ENCODE measurements at regions not wholly inside any gene's neighbourhood (a gene's known extent, or its start where the extent isn't known, plus 50 kb on each side); places are given as distances from the start of the nearest gene placed in this dataset.

- TF ChIP-seq CTCF (IDR thresholded peaks at IDR 0.05; ENCODE audit: insufficient read depth, low read length, poor library complexity, severe bottlenecking): no peak
- TF ChIP-seq EZH2phosphoT487 (conservative IDR thresholded peaks at IDR 0.05; ENCODE audit: low read length): no peak
Observed at GRCh38 chr6:141510803-141511202, 621.9 kb upstream of the GJE1 start.
